ENCODE measurements at regions not wholly inside any gene's neighbourhood (a gene's known extent, or its start where the extent isn't known, plus 50 kb on each side); places are given as distances from the start of the nearest gene placed in this dataset.

DNA sequence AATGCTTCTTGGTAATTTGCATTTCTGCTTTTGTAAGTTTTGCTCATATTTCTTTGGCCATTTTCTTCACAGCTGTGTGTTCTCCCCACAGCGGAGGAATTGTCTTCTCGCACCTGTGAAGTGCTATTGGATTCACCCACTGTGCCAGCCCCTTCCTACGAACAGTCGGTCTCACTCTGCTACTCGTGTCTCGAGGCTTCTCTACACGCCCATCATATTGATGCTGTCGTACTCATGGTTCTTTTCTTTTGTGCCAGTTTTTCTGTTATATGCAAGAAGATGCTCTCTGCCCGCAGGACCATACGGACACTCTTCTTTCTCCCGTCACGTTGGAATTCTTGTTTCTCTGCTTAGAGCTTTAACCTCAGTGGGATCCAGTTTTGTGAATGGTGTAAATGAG, 200.3 kb downstream of the DLL1 start:
- Histone ChIP-seq H3K27ac (ENCODE audit: low read depth in 2 of 2, low read length in 1 of 2) (no peak overlapping the region), H4K20me1 (ENCODE audit: insufficient read depth) (no peaks in the 10 kb centered on the region), H3K9me3 (no peaks in the 10 kb centered on the region), H3F3A (replicated peaks; ENCODE audit: insufficient read depth) (no peaks in the 10 kb centered on the region), H3K27me3 (ENCODE audit: insufficient read depth) (no peaks in the 10 kb centered on the region), H3K4me3 (ENCODE audit: low read depth in 2 of 2, low read length in 1 of 2) (no peak overlapping the region), H3K79me2 (ENCODE audit: insufficient read depth) (no peaks in the 10 kb centered on the region), H3K9me2 (no peaks in the 10 kb centered on the region), H3K4me1 (ENCODE audit: control insufficient read depth in 1 of 2, insufficient read depth in 2 of 2, low read depth in 1 of 2, low read length in 1 of 2) (peaks cover 0 to 15% of the 10 kb centered on the region in 2 experiments; a peak in 1 of 4 replicates), H3K36me3 (replicated peaks in 1 of 2; ENCODE audit: control insufficient read depth in 1 of 2, insufficient read depth in 2 of 2, low read length in 1 of 2) (no peaks in the 10 kb centered on the region), H3K4me2 (no peak overlapping the region), H3K9ac (no peak overlapping the region), H2AFZ (ENCODE audit: low read depth) (no peak overlapping the region)
- WGBS (ENCODE audit: low lambda C conversion rate), result 49% methylated on average over 12 of the region's 12 CpGs
- no peak for TF ChIP-seq POLR2AphosphoS5 (IDR thresholded peaks at IDR 0.05; ENCODE audit: low read depth, low read length)
- TF ChIP-seq GABPA (IDR thresholded peaks at IDR 0.05; ENCODE audit: low read depth), result no peak
- TF ChIP-seq MXI1 (IDR thresholded peaks at IDR 0.05; ENCODE audit: low read depth, low read length), result no peak
- no peak for TF ChIP-seq FOXM1 (IDR thresholded peaks at IDR 0.05; ENCODE audit: low read depth)
- TF ChIP-seq GATA2 (CRISPR knock-in tag; IDR thresholded peaks at IDR 0.05), result no peak
- TF ChIP-seq MEF2A (IDR thresholded peaks at IDR 0.05; ENCODE audit: borderline replicate concordance, low read depth), result no peak
- TF ChIP-seq TEAD4 (IDR thresholded peaks at IDR 0.05; ENCODE audit: borderline replicate concordance, insufficient read depth), result no peak
- POLR2A ChIA-PET, result interaction anchor here (0.6 kb wide), 1 partner anchor 196 kb away, joined by 3 read pairs; no protein-coding TSS in a partner anchor
- CTCF ChIA-PET, result interaction anchor here (1.3 to 2.5 kb wide), 2 partner anchors 19 to 204 kb away, joined by 3 to 6 read pairs; no protein-coding TSS in a partner anchor
- no peak for DNase-seq

DNA sequence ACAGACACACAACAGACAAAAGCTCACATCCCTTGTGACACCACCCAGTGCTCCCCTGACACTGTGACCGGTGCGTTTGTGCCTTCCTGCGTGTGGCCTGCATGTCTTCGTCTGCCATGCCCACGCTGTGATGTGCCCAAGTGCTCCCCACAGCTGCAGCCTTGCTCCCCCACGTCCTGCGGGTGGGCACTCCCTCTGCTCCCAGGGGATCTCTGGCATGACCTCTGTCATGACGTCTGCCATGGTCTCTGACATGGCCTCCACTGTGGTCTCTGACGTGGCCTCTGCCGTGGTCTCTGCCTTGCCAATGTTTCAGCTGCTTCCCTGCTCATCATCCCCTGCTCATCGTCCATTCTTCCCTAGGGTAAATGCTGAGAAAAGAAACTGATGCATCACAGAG, 200.9 kb downstream of the DLL1 start:
- no peak overlapping the region for H3K9ac ChIP-seq
- POLR2A ChIA-PET, result no interaction called here

DNA sequence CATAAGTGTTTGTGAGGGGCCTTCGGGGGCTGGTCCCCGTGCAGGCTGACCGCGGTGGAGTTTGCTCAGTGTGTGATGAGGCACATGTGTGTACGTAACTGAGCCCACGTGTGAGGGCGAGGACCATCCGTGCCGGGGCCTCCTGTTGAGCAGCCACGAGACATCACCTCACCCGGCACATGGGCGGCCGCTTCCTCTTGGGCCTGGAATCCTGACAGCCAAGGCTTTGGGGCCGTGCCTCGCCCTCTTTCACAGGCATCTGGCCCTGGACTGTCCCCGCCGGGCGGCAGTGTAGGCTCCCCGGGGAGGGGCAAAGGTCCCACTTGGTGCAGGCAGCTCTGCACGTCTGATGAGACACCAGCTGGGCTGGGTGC, 202.3 kb downstream of the DLL1 start:
- H3K27me3 ChIP-seq (ENCODE audit: insufficient read depth), result no peaks in the 10 kb centered on the region
- no peak overlapping the region for H2AFZ ChIP-seq (ENCODE audit: low read depth)
- no peak overlapping the region for H3K27ac ChIP-seq (ENCODE audit: low read depth in 2 of 2, low read length in 1 of 2)
- peaks cover 0 to 10% of the 10 kb centered on the region in 2 experiments; a peak in 1 of 4 replicates for H3K4me1 ChIP-seq (ENCODE audit: control insufficient read depth in 1 of 2, insufficient read depth in 2 of 2, low read depth in 1 of 2, low read length in 1 of 2)
- H3K4me2 ChIP-seq, result no peak overlapping the region
- 90% methylated on average over 2 of the region's 20 CpGs for WGBS (ENCODE audit: low lambda C conversion rate)
- H3K9me2 ChIP-seq, result no peaks in the 10 kb centered on the region
- ChIA-PET POLR2A (no interaction called here), CTCF (no interaction called here)
- no peak for TF ChIP-seq SIN3A (IDR thresholded peaks at IDR 0.05; ENCODE audit: borderline replicate concordance, low read depth, low read length)
- no peak for DNase-seq
- H3K9ac ChIP-seq, result no peak overlapping the region
- no peaks in the 10 kb centered on the region for H3K79me2 ChIP-seq (ENCODE audit: insufficient read depth)
- no peak overlapping the region for H3K4me3 ChIP-seq (ENCODE audit: low read depth in 2 of 2, low read length in 1 of 2)
- no peaks in the 10 kb centered on the region for H4K20me1 ChIP-seq (ENCODE audit: insufficient read depth)
- H3K36me3 ChIP-seq (replicated peaks in 1 of 2; ENCODE audit: control insufficient read depth in 1 of 2, insufficient read depth in 2 of 2, low read length in 1 of 2), result no peaks in the 10 kb centered on the region
- no peaks in the 10 kb centered on the region for H3F3A ChIP-seq (replicated peaks; ENCODE audit: insufficient read depth)
- H3K9me3 ChIP-seq, result no peaks in the 10 kb centered on the region

More for the DNA sequence above, 200.9 kb downstream of the DLL1 start:
- Histone ChIP-seq H3F3A (replicated peaks; ENCODE audit: insufficient read depth) (no peaks in the 10 kb centered on the region), H4K20me1 (ENCODE audit: insufficient read depth) (no peaks in the 10 kb centered on the region), H3K9me3 (no peaks in the 10 kb centered on the region), H3K9me2 (no peaks in the 10 kb centered on the region), H3K4me3 (ENCODE audit: low read depth in 2 of 2, low read length in 1 of 2) (no peak overlapping the region), H3K27ac (ENCODE audit: low read depth in 2 of 2, low read length in 1 of 2) (no peak overlapping the region), H3K4me2 (no peak overlapping the region), H3K27me3 (ENCODE audit: insufficient read depth) (no peaks in the 10 kb centered on the region), H3K79me2 (ENCODE audit: insufficient read depth) (no peaks in the 10 kb centered on the region), H3K36me3 (replicated peaks in 1 of 2; ENCODE audit: control insufficient read depth in 1 of 2, insufficient read depth in 2 of 2, low read length in 1 of 2) (no peaks in the 10 kb centered on the region), H2AFZ (ENCODE audit: low read depth) (no peak overlapping the region), H3K4me1 (ENCODE audit: control insufficient read depth in 1 of 2, insufficient read depth in 2 of 2, low read depth in 1 of 2, low read length in 1 of 2) (peaks cover 0 to 15% of the 10 kb centered on the region in 2 experiments; a peak in 1 of 4 replicates)
- TF ChIP-seq GATA2 (CRISPR knock-in tag; IDR thresholded peaks at IDR 0.05), result no peak
- no peak for TF ChIP-seq EZH2phosphoT487 (IDR thresholded peaks at IDR 0.05; ENCODE audit: borderline replicate concordance, low read depth)
- no peak for TF ChIP-seq SIN3A (IDR thresholded peaks at IDR 0.05; ENCODE audit: borderline replicate concordance, low read depth, low read length)
- 41% methylated on average over 11 of the region's 11 CpGs for WGBS (ENCODE audit: low lambda C conversion rate)
- no peak for DNase-seq
- CTCF ChIA-PET, result interaction anchor here (1.2 to 1.3 kb wide), 2 partner anchors 12 to 204 kb away, joined by 3 read pairs; no protein-coding TSS in a partner anchor

All from SK-N-SH (cell line).